Neutrophil (primary cell): ENCODE measurements at regions not wholly inside any gene's neighbourhood (a gene's known extent, or its start where the extent isn't known, plus 50 kb on each side); places are given as distances from the start of the nearest gene placed in this dataset.

Experiments
- H3K27ac ChIP-seq: fragments of 200-600 bp; sonication (generic); 2 replicates; pipeline ENCODE4 v1.5.1; 2016; ENCODE audit warnings: mild to moderate bottlenecking, moderate library complexity
- H3K27me3 ChIP-seq: fragments of 200-600 bp; sonication (generic); 2 replicates; pipeline ENCODE4 v1.6.0; 2016; ENCODE audit warnings: mild to moderate bottlenecking
- H3K36me3 ChIP-seq: fragments of 200-600 bp; sonication (generic); 2 replicates; pipeline ENCODE4 v1.5.1; 2017
- H3K4me1 ChIP-seq, 2 experiments: fragments of 200-600 bp in 1 of 2; sonication (generic) in 1 of 2; 1 replicate in 1 of 2; 2 replicates in 1 of 2; pipeline versions ENCODE4 v1.5.1 to v1.6.1; 2013 to 2016; ENCODE audit warnings: low read depth in 1 of 2, low read length in 1 of 2, mild to moderate bottlenecking in 1 of 2, moderate library complexity in 1 of 2; ENCODE audit not compliant: control insufficient read depth in 1 of 2, insufficient read depth in 1 of 2
- H3K4me3 ChIP-seq, 2 experiments: fragments of 200-600 bp in 1 of 2; sonication (generic) in 1 of 2; 1 replicate in 1 of 2; 2 replicates in 1 of 2; pipeline ENCODE4 v1.5.1; 2013 to 2016; ENCODE audit warnings: low read depth in 1 of 2, low read length in 1 of 2, mild to moderate bottlenecking in 1 of 2, moderate library complexity in 1 of 2
- H3K9me3 ChIP-seq: fragments of 200-600 bp; sonication (generic); 2 replicates; pipeline ENCODE4 v1.5.1; 2016
- TF ChIP-seq, protein P1 (sequence below): fragments of 200-600 bp; sonication (generic); IDR thresholded peaks from 2 replicates; pipeline ENCODE4 v1.5.1; 2016; ENCODE audit warnings: antibody characterized with exemption

DNA sequence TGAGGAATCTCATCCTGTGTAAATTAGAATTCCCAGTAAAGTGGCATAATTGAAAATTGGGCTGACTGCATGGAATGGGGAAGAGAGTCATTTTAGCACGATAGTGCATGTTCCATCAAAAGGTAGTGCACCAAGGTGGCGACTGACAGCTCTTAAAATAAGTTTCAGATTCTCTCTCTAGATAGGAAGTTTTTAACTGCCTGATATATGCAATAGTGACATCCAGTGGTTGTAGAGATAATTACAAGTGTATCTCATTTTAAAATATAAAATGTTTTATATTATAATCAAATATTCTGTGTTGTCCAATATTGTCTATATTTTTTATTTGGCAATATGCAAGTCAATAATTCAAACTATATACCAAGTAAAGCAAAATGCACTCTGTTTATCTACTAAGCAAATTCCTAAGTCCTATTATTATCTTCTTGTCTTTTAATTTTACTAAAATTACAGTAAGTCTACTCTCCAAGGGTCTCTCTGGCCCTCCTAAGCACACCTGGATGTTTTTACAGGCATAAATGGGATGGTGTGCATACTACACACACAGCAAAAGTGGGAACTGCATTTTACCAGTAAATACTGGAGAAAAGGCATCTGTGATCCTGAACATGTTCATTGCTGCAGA, 397.7 kb upstream of the HNRNPA3 start:
- no peaks in the 10 kb centered on the region for H3K4me1 ChIP-seq
- H3K27ac ChIP-seq = no peak overlapping the region
- no peak overlapping the region for H3K4me3 ChIP-seq
- H3K27me3 ChIP-seq = no peaks in the 10 kb centered on the region
- no peaks in the 10 kb centered on the region for H3K9me3 ChIP-seq
- TF ChIP-seq, protein P1, sequence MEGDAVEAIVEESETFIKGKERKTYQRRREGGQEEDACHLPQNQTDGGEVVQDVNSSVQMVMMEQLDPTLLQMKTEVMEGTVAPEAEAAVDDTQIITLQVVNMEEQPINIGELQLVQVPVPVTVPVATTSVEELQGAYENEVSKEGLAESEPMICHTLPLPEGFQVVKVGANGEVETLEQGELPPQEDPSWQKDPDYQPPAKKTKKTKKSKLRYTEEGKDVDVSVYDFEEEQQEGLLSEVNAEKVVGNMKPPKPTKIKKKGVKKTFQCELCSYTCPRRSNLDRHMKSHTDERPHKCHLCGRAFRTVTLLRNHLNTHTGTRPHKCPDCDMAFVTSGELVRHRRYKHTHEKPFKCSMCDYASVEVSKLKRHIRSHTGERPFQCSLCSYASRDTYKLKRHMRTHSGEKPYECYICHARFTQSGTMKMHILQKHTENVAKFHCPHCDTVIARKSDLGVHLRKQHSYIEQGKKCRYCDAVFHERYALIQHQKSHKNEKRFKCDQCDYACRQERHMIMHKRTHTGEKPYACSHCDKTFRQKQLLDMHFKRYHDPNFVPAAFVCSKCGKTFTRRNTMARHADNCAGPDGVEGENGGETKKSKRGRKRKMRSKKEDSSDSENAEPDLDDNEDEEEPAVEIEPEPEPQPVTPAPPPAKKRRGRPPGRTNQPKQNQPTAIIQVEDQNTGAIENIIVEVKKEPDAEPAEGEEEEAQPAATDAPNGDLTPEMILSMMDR = no peak
- H3K36me3 ChIP-seq = no peaks in the 10 kb centered on the region

DNA sequence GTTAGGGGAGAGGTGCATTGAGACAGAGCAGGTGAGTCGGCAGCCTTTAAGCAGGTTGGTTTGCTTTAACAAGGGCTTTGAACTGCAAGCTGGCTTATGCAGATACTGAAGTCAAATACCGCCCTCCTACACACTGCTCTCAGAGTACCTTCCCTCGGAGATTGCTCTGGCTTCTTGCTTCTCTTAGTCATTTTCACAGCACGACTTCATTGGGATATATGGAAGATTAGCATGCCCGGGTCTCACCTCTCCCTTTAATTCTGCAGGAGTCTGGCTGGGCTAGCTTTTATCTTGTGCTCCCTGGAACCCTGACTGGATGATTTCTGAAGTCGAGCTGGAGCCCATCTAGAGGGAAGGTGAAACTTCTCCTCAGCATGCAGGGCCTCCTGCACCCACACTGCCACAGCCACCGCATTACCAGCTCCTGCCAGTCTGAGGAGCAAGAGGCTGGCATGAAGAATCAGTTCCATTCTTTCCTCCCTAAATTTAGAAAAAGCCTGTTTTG, 395.5 kb upstream of the HNRNPA3 start:
- no peaks in the 10 kb centered on the region for H3K4me1 ChIP-seq
- H3K27me3 ChIP-seq = no peaks in the 10 kb centered on the region
- H3K4me3 ChIP-seq = no peak overlapping the region
- H3K9me3 ChIP-seq = no peaks in the 10 kb centered on the region
- H3K36me3 ChIP-seq = no peaks in the 10 kb centered on the region
- TF ChIP-seq, protein P1 = no peak
- no peak overlapping the region for H3K27ac ChIP-seq

DNA sequence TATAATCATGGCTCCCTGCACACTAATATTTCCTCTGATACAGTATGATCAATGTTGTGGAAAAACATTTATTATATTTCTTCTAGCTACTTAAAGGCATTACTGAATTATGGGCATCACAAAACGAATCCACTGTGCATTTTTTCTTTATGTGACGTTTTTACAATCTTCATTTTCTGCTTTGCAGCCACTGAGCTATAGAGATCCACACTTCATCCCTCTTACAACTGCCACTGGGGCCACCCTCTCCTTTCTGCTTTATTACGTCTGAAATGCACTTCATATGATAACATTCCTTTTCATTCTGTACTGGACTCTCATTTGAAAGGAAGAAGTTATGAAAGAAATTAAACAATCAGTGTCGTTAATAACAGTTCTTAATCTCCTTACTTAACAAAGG, 394.5 kb upstream of the HNRNPA3 start:
- TF ChIP-seq, protein P1 = no peak
- Histone ChIP-seq H3K4me3 (no peak overlapping the region), H3K9me3 (no peaks in the 10 kb centered on the region), H3K36me3 (no peaks in the 10 kb centered on the region), H3K27ac (no peak overlapping the region), H3K27me3 (no peaks in the 10 kb centered on the region), H3K4me1 (no peaks in the 10 kb centered on the region)

DNA sequence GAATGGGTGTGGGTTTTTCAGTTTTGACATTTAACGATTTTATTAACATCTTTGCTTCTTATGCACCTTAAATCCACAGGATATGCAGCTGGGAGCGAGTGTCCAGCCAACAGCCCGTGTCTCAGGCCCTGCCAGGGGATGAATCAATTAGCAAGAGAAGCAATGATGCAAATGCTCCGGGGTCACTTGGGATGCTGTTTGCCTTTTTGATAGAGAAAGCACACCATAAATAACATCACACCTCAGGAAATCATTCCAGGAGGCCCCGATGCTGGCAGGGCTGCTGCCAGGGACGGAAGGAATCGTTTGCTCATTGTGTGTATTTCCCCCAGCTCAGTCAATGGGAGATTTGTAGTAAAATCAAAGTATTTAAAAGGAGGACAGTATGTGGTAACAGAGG, 394.0 kb upstream of the HNRNPA3 start:
- H3K27ac ChIP-seq = no peak overlapping the region
- no peaks in the 10 kb centered on the region for H3K36me3 ChIP-seq
- H3K4me1 ChIP-seq = no peaks in the 10 kb centered on the region
- TF ChIP-seq, protein P1 = no peak
- H3K27me3 ChIP-seq = no peaks in the 10 kb centered on the region
- no peak overlapping the region for H3K4me3 ChIP-seq
- H3K9me3 ChIP-seq = no peaks in the 10 kb centered on the region

DNA sequence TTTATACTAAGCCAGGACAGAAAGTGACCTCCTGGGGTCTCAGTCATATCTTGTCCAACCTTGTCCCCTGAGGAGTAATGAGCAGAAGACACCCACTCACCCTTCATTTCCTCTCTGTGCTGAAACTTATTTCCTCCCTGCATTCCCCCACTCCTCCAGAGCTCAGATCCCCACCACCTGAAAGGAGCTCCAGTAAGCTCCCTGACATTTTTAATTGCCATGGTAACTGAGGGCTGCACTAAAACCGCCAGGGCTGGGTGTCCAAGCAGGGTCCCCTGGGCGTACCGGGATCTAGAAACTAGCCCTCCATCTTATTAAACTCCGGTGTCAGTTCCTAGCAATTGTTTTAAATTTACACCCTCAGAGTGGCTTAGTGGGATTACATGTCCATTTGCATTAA, 393.3 kb upstream of the HNRNPA3 start:
- Histone ChIP-seq H3K36me3 (no peaks in the 10 kb centered on the region), H3K27ac (no peak overlapping the region), H3K4me3 (no peak overlapping the region), H3K9me3 (no peaks in the 10 kb centered on the region), H3K4me1 (no peaks in the 10 kb centered on the region), H3K27me3 (no peaks in the 10 kb centered on the region)
- TF ChIP-seq, protein P1 = no peak
